ENCODE measurements at regions not wholly inside any gene's neighbourhood (a gene's known extent, or its start where the extent isn't known, plus 50 kb on each side); places are given as distances from the start of the nearest gene placed in this dataset.

GRCh38 chr2:108115868-108116267 is 123.9 kb upstream of the SULT1C3 start:
- no peak overlapping the region for H3K9ac ChIP-seq (ENCODE audit: low read length)
- no peak overlapping the region for H3K27ac ChIP-seq (ENCODE audit: low read depth, low read length)
- H3K79me2 ChIP-seq (ENCODE audit: insufficient read depth, low read length): no peaks in the 10 kb centered on the region
- no peaks in the 10 kb centered on the region for H3K36me3 ChIP-seq (ENCODE audit: control insufficient read depth in 1 of 2, insufficient read depth in 2 of 2, low read length in 2 of 2)
- RAD21 ChIA-PET (ENCODE audit: low non-redundant PET in 1 of 2, low total read pairs in 2 of 2, uncharacterized antibody in 2 of 2, unreplicated experiment in 2 of 2): no interaction called here
- CTCF ChIA-PET: no interaction called here
- H2AFZ ChIP-seq (ENCODE audit: low read depth, low read length, poor library complexity, severe bottlenecking): no peak overlapping the region
- TF ChIP-seq EZH2 (IDR thresholded peaks at IDR 0.05) (no peak), FOSL1 (IDR thresholded peaks at IDR 0.05; ENCODE audit: low read depth) (no peak), ZFX (IDR thresholded peaks at IDR 0.05) (no peak), POLR2AphosphoS5 (IDR thresholded peaks at IDR 0.05; ENCODE audit: low read depth, low read length) (no peak), ZBTB33 (IDR thresholded peaks at IDR 0.05; ENCODE audit: extremely low read depth, insufficient replicate concordance, low read length) (no peak), SP1 (IDR thresholded peaks at IDR 0.05; ENCODE audit: low read depth) (no peak), POLR2A (IDR thresholded peaks at IDR 0.05; ENCODE audit: borderline replicate concordance, extremely low read depth, insufficient read depth, insufficient read length) (no peak), ELF1 (IDR thresholded peaks at IDR 0.05; ENCODE audit: borderline replicate concordance, low read depth) (no peak), REST (IDR thresholded peaks at IDR 0.05; ENCODE audit: low read depth) (no peak), JUND (IDR thresholded peaks at IDR 0.05) (no peak), SIN3A (IDR thresholded peaks at IDR 0.05; ENCODE audit: low read depth) (no peak), EGR1 (IDR thresholded peaks at IDR 0.05; ENCODE audit: low read depth) (no peak), RAD21 (IDR thresholded peaks at IDR 0.05; ENCODE audit: low read depth) (no peak), MAX (IDR thresholded peaks at IDR 0.05) (no peak), CTCF (IDR thresholded peaks at IDR 0.05 in 2 of 3, conservative IDR thresholded peaks at IDR 0.05 in 1 of 3; ENCODE audit: borderline replicate concordance in 1 of 3, insufficient read depth in 1 of 3, low read depth in 2 of 3, low read length in 2 of 3) (no peak), ZNF274 (IDR thresholded peaks at IDR 0.05; ENCODE audit: low read depth, low read length) (no peak), CBX3 (IDR thresholded peaks at IDR 0.05; ENCODE audit: low read depth) (no peak), SRF (IDR thresholded peaks at IDR 0.05; ENCODE audit: low read depth) (no peak), TCF7L2 (IDR thresholded peaks at IDR 0.05; ENCODE audit: borderline replicate concordance, extremely low read depth, insufficient read depth, insufficient read length) (no peak), ATF3 (IDR thresholded peaks at IDR 0.05) (no peak)
- no peak overlapping the region for H3K4me3 ChIP-seq (replicated peaks in 1 of 2; ENCODE audit: low read depth in 1 of 2, low read length in 2 of 2)
- no TSS peak for BruUV-seq (replicated peaks)
- no peaks in the 10 kb centered on the region for H3K27me3 ChIP-seq (ENCODE audit: insufficient read depth, low read length)
- H3K9me3 ChIP-seq (ENCODE audit: control insufficient read depth in 1 of 2, insufficient read depth in 1 of 2, low read depth in 1 of 2, low read length in 2 of 2): no peaks in the 10 kb centered on the region
- intact Hi-C loops (cut with micrococcal nuclease): no loop called here
- DNase-seq (ENCODE audit: low read depth, low spot score) (no peak), ATAC-seq (no peak)
- H3K4me2 ChIP-seq (ENCODE audit: low read length): no peak overlapping the region
- no peaks in the 10 kb centered on the region for H3K9me2 ChIP-seq (ENCODE audit: insufficient read depth)
- H3K4me1 ChIP-seq (ENCODE audit: control insufficient read depth in 1 of 2, insufficient read depth in 2 of 2, low read length in 2 of 2): no peaks in the 10 kb centered on the region
- POLR2A ChIA-PET: no interaction called here
- H4K20me1 ChIP-seq (ENCODE audit: insufficient read depth): no peaks in the 10 kb centered on the region; the same call in 1 of the 2 replicates

Data from HCT116 (cell line).